ENCODE measurements at regions not wholly inside any gene's neighbourhood (a gene's known extent, or its start where the extent isn't known, plus 50 kb on each side); places are given as distances from the start of the nearest gene placed in this dataset.
"Not testable (repeated sequence)": the region's sequence is repeated elsewhere in the genome, so short reads cannot be mapped to it uniquely, and the experiment has no call there.

DNA sequence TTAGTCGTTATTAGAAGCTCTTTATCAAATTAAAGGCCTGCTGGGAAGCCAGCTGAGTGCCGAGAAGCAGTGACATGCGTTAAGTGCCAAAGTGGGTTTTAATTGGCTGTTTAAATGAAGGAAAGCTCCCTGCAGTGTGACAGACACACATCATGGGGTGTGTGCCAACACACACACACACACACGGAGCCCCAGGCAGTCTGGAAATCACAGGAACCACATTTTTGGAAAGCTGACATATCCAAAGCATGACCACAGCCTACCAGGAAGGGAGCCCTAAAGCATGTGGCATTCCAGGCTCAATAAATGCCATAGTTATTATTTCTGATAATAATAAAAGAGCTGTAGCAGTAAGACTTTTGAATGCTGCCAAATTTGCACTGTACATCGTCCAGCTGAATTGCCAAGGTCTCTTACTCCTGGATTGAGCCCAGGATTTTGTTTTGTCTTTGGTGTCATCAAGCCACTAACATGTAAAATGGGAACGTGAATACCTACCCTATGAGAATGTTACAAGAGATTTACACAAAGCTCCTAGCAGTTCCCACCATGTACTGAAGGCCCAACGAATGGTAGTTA is 135.1 kb downstream of the TMEM30B start:
- TF ChIP-seq, protein P1, sequence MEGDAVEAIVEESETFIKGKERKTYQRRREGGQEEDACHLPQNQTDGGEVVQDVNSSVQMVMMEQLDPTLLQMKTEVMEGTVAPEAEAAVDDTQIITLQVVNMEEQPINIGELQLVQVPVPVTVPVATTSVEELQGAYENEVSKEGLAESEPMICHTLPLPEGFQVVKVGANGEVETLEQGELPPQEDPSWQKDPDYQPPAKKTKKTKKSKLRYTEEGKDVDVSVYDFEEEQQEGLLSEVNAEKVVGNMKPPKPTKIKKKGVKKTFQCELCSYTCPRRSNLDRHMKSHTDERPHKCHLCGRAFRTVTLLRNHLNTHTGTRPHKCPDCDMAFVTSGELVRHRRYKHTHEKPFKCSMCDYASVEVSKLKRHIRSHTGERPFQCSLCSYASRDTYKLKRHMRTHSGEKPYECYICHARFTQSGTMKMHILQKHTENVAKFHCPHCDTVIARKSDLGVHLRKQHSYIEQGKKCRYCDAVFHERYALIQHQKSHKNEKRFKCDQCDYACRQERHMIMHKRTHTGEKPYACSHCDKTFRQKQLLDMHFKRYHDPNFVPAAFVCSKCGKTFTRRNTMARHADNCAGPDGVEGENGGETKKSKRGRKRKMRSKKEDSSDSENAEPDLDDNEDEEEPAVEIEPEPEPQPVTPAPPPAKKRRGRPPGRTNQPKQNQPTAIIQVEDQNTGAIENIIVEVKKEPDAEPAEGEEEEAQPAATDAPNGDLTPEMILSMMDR (IDR thresholded peaks at IDR 0.05; ENCODE audit: extremely low read depth, low read depth, low read length), result no peak
- no peaks in the 10 kb centered on the region for H3K9me3 ChIP-seq (ENCODE audit: low read depth, low read length)
- no peaks in the 10 kb centered on the region for H4K20me1 ChIP-seq (ENCODE audit: insufficient read depth, low read length)
- no peaks in the 10 kb centered on the region for H3K36me3 ChIP-seq (ENCODE audit: insufficient read depth, low read length)
- no peaks in the 10 kb centered on the region for H3K27me3 ChIP-seq (ENCODE audit: insufficient read depth, low read length)
- peak overlapping the region; percentile 37 for H3K4me2 ChIP-seq (ENCODE audit: insufficient read depth, low read length)
- peak overlapping the region; percentile 89 for H3K27ac ChIP-seq (ENCODE audit: low read depth, low read length)
- DNase-seq (ENCODE audit: insufficient read length, low spot score, missing footprints), result peak; percentile 66
- H3K79me2 ChIP-seq (ENCODE audit: insufficient read depth, low read length), result no peaks in the 10 kb centered on the region
- H2AFZ ChIP-seq (ENCODE audit: low read length), result peak overlapping the region; percentile 38
- H3K4me3 ChIP-seq (ENCODE audit: insufficient read depth, low read length), result no peak overlapping the region
- H3K4me1 ChIP-seq (ENCODE audit: insufficient read depth, low read length), result peaks cover 47% of the 10 kb centered on the region

DNA sequence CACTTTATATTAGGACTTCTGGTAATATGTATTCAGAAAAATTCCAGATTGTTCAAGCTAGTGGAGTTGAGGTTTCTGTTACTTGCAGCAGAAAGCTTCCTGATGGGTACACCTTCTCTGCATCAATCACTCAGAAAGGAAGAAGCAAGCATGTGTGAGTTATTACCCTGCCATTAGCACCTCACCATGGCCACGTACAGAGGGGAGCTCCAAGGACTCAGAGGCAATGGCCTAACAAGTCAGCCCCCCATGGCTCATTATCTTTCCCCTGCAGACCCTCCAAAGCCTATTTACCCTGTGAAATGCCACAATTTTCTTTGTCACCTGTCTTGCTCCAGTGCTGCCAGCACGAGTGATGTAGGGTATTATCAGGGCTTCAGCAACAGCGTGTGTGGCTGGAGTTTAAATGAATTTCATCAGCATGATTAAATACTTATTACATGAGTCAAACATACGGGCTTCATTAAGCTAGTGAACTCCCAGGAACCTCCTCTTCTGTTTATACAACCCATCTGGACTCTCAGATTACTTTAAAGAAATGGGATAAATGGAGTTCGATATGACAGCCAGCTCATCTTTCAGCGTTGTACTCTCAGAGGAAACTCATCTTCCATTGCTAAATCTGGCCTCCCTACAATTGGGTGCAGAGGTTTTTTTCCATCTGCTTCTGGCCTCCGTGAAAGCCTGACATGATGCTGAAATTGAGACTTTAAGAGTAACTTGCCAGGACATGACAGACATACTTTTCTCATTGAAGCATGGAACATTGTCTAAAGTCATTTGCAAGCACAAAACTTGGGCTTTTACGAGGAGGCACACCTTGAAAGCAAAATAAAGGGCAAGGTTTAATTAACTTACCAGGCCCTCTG is 135.9 kb downstream of the TMEM30B start:
- TF ChIP-seq, protein P1 (IDR thresholded peaks at IDR 0.05; ENCODE audit: extremely low read depth, low read depth, low read length), result no peak
- H4K20me1 ChIP-seq (ENCODE audit: insufficient read depth, low read length), result no peaks in the 10 kb centered on the region
- no peaks in the 10 kb centered on the region for H3K9me3 ChIP-seq (ENCODE audit: low read depth, low read length)
- H3K79me2 ChIP-seq (ENCODE audit: insufficient read depth, low read length), result no peaks in the 10 kb centered on the region
- H3K4me1 ChIP-seq (ENCODE audit: insufficient read depth, low read length), result peaks cover 48% of the 10 kb centered on the region
- H3K27ac ChIP-seq (ENCODE audit: low read depth, low read length), result peak overlapping the region; percentile 89
- peak overlapping the region; percentile 38 for H2AFZ ChIP-seq (ENCODE audit: low read length)
- H3K4me2 ChIP-seq (ENCODE audit: insufficient read depth, low read length), result peak overlapping the region; percentile 37
- peak overlapping the region; percentile 6 for H3K4me3 ChIP-seq (ENCODE audit: insufficient read depth, low read length)
- no peaks in the 10 kb centered on the region for H3K27me3 ChIP-seq (ENCODE audit: insufficient read depth, low read length)
- H3K36me3 ChIP-seq (ENCODE audit: insufficient read depth, low read length), result no peaks in the 10 kb centered on the region
- DNase-seq (ENCODE audit: insufficient read length, low spot score, missing footprints), result peak; percentile 69

DNA sequence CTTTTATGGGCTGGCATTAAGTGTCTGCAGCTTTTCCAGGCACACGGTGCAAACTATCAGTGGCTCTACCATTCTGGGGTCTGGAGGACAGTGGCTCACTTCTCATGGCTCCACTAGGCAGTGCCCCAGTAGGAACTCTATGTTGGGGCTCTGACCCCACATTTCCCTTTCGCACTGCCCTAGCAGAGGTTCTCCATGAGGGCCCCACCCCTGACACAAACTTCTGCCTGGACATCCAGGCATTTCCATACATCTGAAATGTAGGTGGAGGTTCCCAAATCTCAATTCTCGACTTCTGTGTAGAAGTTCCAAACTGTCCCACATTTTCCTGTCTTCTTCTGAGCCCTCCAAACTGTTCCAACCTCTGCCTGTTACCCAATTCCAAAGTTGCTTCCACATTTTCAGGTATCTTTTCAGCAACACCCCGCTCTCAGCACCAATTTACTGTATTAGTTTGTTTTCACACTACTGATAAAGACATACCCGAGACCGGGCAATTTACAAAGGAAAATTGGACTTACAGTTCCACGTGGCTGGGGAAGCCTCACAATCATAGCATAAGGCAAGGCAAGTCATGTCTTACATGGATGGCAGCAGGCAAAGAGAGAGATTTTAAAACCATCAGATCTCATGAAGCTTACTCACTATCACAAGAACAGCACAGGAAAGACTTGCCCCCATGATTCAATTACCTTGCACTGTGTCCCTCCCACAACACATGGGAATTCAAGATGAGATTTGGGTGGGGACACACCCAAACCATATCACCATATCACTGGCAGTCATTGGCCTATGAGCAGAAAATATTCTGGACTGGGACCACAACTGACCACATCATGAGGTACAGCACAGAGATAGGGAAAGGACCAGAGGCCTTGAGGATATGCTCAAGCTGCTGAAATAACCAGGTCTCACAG is 136.8 kb downstream of the TMEM30B start:
- not testable (repeated sequence) for DNase-seq (ENCODE audit: insufficient read length, low spot score, missing footprints)

DNA sequence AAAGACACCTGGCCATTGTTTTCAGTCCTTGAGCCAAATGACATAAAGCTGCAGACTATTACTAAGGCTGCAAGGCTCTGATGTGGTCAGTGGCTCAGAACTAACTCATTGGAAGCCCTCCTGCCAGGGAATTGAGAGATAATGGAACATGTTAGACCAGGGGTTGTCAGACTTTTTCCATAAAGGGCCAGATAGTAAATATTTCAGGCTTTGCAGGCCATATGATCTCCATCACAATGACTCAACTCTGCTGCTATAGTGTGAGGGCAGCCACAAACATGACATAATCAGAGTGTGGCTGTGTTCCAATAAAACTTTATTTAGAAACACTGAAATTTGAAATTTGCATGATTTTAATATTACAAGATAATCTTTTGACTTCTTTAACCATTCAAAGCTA is 140.3 kb downstream of the TMEM30B start:
- H2AFZ ChIP-seq (ENCODE audit: low read length), result no peak overlapping the region
- TF ChIP-seq, protein P1 (IDR thresholded peaks at IDR 0.05; ENCODE audit: extremely low read depth, low read depth, low read length), result no peak
- no peak for DNase-seq (ENCODE audit: insufficient read length, low spot score, missing footprints)

More for the DNA sequence above, 136.8 kb downstream of the TMEM30B start:
- H3K4me2 ChIP-seq (ENCODE audit: insufficient read depth, low read length); H3K9me3 ChIP-seq (ENCODE audit: low read depth, low read length); H3K4me3 ChIP-seq (ENCODE audit: insufficient read depth, low read length); H3K27me3 ChIP-seq (ENCODE audit: insufficient read depth, low read length); H3K79me2 ChIP-seq (ENCODE audit: insufficient read depth, low read length); H2AFZ ChIP-seq (ENCODE audit: low read length); H4K20me1 ChIP-seq (ENCODE audit: insufficient read depth, low read length); H3K36me3 ChIP-seq (ENCODE audit: insufficient read depth, low read length): not testable (repeated sequence)
- peaks cover 48% of the 10 kb centered on the region for H3K4me1 ChIP-seq (ENCODE audit: insufficient read depth, low read length)
- H3K27ac ChIP-seq (ENCODE audit: low read depth, low read length), result peak overlapping the region; percentile 89

More for the DNA sequence above, 140.3 kb downstream of the TMEM30B start:
- H3K9me3 ChIP-seq (ENCODE audit: low read depth, low read length), result no peaks in the 10 kb centered on the region
- H3K4me2 ChIP-seq (ENCODE audit: insufficient read depth, low read length), result no peak overlapping the region
- no peaks in the 10 kb centered on the region for H3K79me2 ChIP-seq (ENCODE audit: insufficient read depth, low read length)
- H3K27me3 ChIP-seq (ENCODE audit: insufficient read depth, low read length), result no peaks in the 10 kb centered on the region
- no peak overlapping the region for H3K4me3 ChIP-seq (ENCODE audit: insufficient read depth, low read length)
- H3K36me3 ChIP-seq (ENCODE audit: insufficient read depth, low read length), result no peaks in the 10 kb centered on the region
- peaks cover 22% of the 10 kb centered on the region for H3K4me1 ChIP-seq (ENCODE audit: insufficient read depth, low read length)
- no peaks in the 10 kb centered on the region for H4K20me1 ChIP-seq (ENCODE audit: insufficient read depth, low read length)
- H3K27ac ChIP-seq (ENCODE audit: low read depth, low read length), result peak overlapping the region; percentile 40
